H1 (cell line): ENCODE measurements at regions not wholly inside any gene's neighbourhood (a gene's known extent, or its start where the extent isn't known, plus 50 kb on each side); places are given as distances from the start of the nearest gene placed in this dataset.

Source experiments
- CTCF ChIA-PET: fragments of 300-600 bp; sonication (Branson Sonifier 250); formaldehyde crosslinking; loops from one replicate; lab custom pipeline; 2021; ENCODE audit not compliant: partially characterized antibody; lab: Charles Lee
- POLR2A ChIA-PET: fragments of 300-600 bp; sonication (Branson Sonifier 250); formaldehyde crosslinking; loops from one replicate; lab custom pipeline; 2021; ENCODE audit warnings: inconsistent platforms; ENCODE audit not compliant: partially characterized antibody; lab: Charles Lee
- DNase-seq, 2 experiments: peaks; one replicate each; pipeline versions ENCODE4 v3.0.0 to v3.0.0-alpha.2; 2010 to 2022; ENCODE audit warnings: low spot score in 2 of 2, low read depth in 1 of 2, mixed read lengths in 1 of 2
- FAIRE-seq: peaks from 2 replicates; lab custom pipeline; 2011; peaks lifted over from hg19 to GRCh38; lab: Jason Lieb, UNC
- H2AFZ ChIP-seq: 2 replicates; pipeline ENCODE4 v1.8.1; 2012; ENCODE audit warnings: low read length, inconsistent platforms
- H2AK5ac ChIP-seq: 2 replicates; pipeline ENCODE4 v1.6.1; 2013; ENCODE audit warnings: low read depth, low read length
- H2BK120ac ChIP-seq: replicated peaks from 2 replicates; pipeline ENCODE3; 2013; ENCODE audit warnings: low read depth, low read length, inconsistent platforms
- H2BK12ac ChIP-seq: 2 replicates; pipeline ENCODE4 v1.6.1; 2013; ENCODE audit warnings: low read depth, low read length
- H2BK15ac ChIP-seq: 2 replicates; pipeline ENCODE4 v1.6.1; 2013; ENCODE audit warnings: low read length
- H2BK20ac ChIP-seq: 2 replicates; pipeline ENCODE4 v1.6.1; 2013; ENCODE audit warnings: low read length
- H2BK5ac ChIP-seq: 2 replicates; pipeline ENCODE4 v1.6.1; 2013; ENCODE audit warnings: low read depth, low read length
- H3K14ac ChIP-seq: 2 replicates; pipeline ENCODE4 v1.6.1; 2013; ENCODE audit warnings: inconsistent platforms; ENCODE audit not compliant: insufficient read length
- H3K18ac ChIP-seq: 2 replicates; pipeline ENCODE4 v1.6.1; 2013; ENCODE audit warnings: low read length; ENCODE audit errors: extremely low read depth
- H3K23ac ChIP-seq: 2 replicates; pipeline ENCODE4 v1.6.1; 2013; ENCODE audit warnings: inconsistent platforms; ENCODE audit not compliant: insufficient read length
- H3K23me2 ChIP-seq: 2 replicates; pipeline ENCODE4 v1.6.1; 2013; ENCODE audit warnings: low read depth, low read length
- H3K27ac ChIP-seq: 2 replicates; pipeline ENCODE4 v1.6.1; 2011; ENCODE audit warnings: low read depth, low read length, inconsistent platforms
- H3K27me3 ChIP-seq, 4 experiments: replicated peaks in 1 of 4; 1 replicate in 1 of 4; 2 replicates in 3 of 4; pipeline versions ENCODE4 v1.6.1 to v1.8.1; 2011 to 2013; ENCODE audit warnings: low read length in 3 of 4, mild to moderate bottlenecking in 3 of 4, inconsistent platforms in 2 of 4, mixed read lengths in 2 of 4, moderate library complexity in 1 of 4; ENCODE audit not compliant: control insufficient read depth in 3 of 4, insufficient read depth in 3 of 4; ENCODE audit errors: extremely low read depth in 1 of 4
- H3K36me3 ChIP-seq, 4 experiments: 2 replicates each; pipeline versions ENCODE4 v1.6.1 to v1.8.1; 2011 to 2013; ENCODE audit warnings: mild to moderate bottlenecking in 4 of 4, low read length in 3 of 4, moderate library complexity in 2 of 4, control low read depth in 1 of 4, inconsistent platforms in 1 of 4; ENCODE audit not compliant: insufficient read depth in 4 of 4, control insufficient read depth in 2 of 4
- H3K4ac ChIP-seq: replicated peaks from 2 replicates; pipeline ENCODE3; 2013; ENCODE audit warnings: low read length, low read depth, mixed read lengths, inconsistent platforms; ENCODE audit not compliant: insufficient read length
- H3K4me1 ChIP-seq, 4 experiments: replicated peaks in 1 of 4; 1 replicate in 1 of 4; 2 replicates in 3 of 4; pipeline versions ENCODE4 v1.6.1 to v1.8.1; 2011 to 2013; ENCODE audit warnings: low read length in 3 of 4, inconsistent platforms in 2 of 4, mixed read lengths in 1 of 4; ENCODE audit not compliant: insufficient read depth in 4 of 4, control insufficient read depth in 3 of 4
- H3K4me2 ChIP-seq, 2 experiments: 2 replicates each; pipeline versions ENCODE4 v1.6.1 to v1.8.1; 2011 to 2013; ENCODE audit warnings: low read depth in 2 of 2, low read length in 2 of 2, control low read depth in 1 of 2, inconsistent platforms in 1 of 2, mild to moderate bottlenecking in 1 of 2; ENCODE audit not compliant: insufficient read depth in 1 of 2
- H3K4me3 ChIP-seq, 4 experiments: fragments of 200-600, 300-600 bp in 1 of 4; sonication (generic), shearing (Covaris generic), sonication (Bioruptor Twin) in 1 of 4; 2 replicates each; pipeline versions ENCODE4 v1.5.1 to v1.8.1; 2011 to 2016; ENCODE audit warnings: low read length in 4 of 4, low read depth in 3 of 4, control low read depth in 2 of 4, inconsistent platforms in 2 of 4, mild to moderate bottlenecking in 2 of 4, mixed read lengths in 1 of 4, moderate library complexity in 1 of 4; ENCODE audit not compliant: insufficient read depth in 2 of 4; ENCODE audit errors: extremely low read depth in 1 of 4
- H3K56ac ChIP-seq: replicated peaks from 2 replicates; pipeline ENCODE3; 2013; ENCODE audit warnings: low read depth, mild to moderate bottlenecking, mixed read lengths, low read length, inconsistent platforms; ENCODE audit not compliant: insufficient read length
- H3K79me1 ChIP-seq: 2 replicates; pipeline ENCODE4 v1.6.1; 2013; ENCODE audit warnings: low read depth, low read length, control low read depth
- H3K79me2 ChIP-seq, 2 experiments: 2 replicates each; pipeline versions ENCODE4 v1.6.1 to v1.8.1; 2012 to 2013; ENCODE audit warnings: low read length in 2 of 2, mild to moderate bottlenecking in 2 of 2, inconsistent platforms in 1 of 2; ENCODE audit not compliant: insufficient read depth in 2 of 2, control insufficient read depth in 1 of 2
- H3K9ac ChIP-seq, 4 experiments: replicated peaks in 1 of 4; 1 replicate in 1 of 4; 2 replicates in 3 of 4; pipeline versions ENCODE4 v1.6.1 to v1.8.1; 2011 to 2013; ENCODE audit warnings: low read depth in 3 of 4, low read length in 3 of 4, control low read depth in 2 of 4, mild to moderate bottlenecking in 2 of 4, moderate library complexity in 2 of 4, inconsistent platforms in 1 of 4; ENCODE audit errors: extremely low read depth in 1 of 4
- H3K9me3 ChIP-seq, 2 experiments: 2 replicates each; pipeline versions ENCODE4 v1.6.1 to v1.8.1; 2012 to 2013; ENCODE audit warnings: mild to moderate bottlenecking in 2 of 2, moderate library complexity in 2 of 2, control low read depth in 1 of 2, inconsistent platforms in 1 of 2, low read depth in 1 of 2, low read length in 1 of 2, mixed read lengths in 1 of 2; ENCODE audit not compliant: insufficient read depth in 2 of 2
- H4K20me1 ChIP-seq, 2 experiments: replicated peaks in 1 of 2; 2 replicates each; pipeline versions ENCODE3 to v1.8.1; 2011 to 2013; ENCODE audit warnings: inconsistent platforms in 2 of 2, low read length in 2 of 2, mild to moderate bottlenecking in 1 of 2; ENCODE audit not compliant: insufficient read depth in 2 of 2, control insufficient read depth in 1 of 2
- H4K5ac ChIP-seq: 2 replicates; pipeline ENCODE4 v1.6.1; 2013; ENCODE audit warnings: low read length, low read depth, mixed read lengths, inconsistent platforms; ENCODE audit not compliant: insufficient read length
- H4K8ac ChIP-seq: 2 replicates; pipeline ENCODE4 v1.8.0; 2013; ENCODE audit warnings: mild to moderate bottlenecking, moderate library complexity, low read length, inconsistent platforms; ENCODE audit not compliant: insufficient read depth; ENCODE audit errors: extremely low read depth
- H4K91ac ChIP-seq: replicated peaks from 2 replicates; pipeline ENCODE3; 2013; ENCODE audit warnings: low read length, mixed read lengths, inconsistent platforms; ENCODE audit not compliant: insufficient read length
- CBX5 ChIP-seq: fragments of 300-800, 300-1000 bp; sonication (generic); IDR thresholded peaks from 2 replicates; pipeline ENCODE4 v1.7.1; 2016; ENCODE audit warnings: antibody characterized with exemption, low read length, low read depth
- CHD1 ChIP-seq: IDR thresholded peaks from 2 replicates; pipeline ENCODE4 v1.6.1; 2012; ENCODE audit warnings: low read depth, low read length, improper control_type of control experiment
- JUN ChIP-seq: IDR thresholded peaks from 2 replicates; pipeline ENCODE4 v1.6.1; 2011; ENCODE audit warnings: low read depth, mild to moderate bottlenecking, improper control_type of control experiment, low read length
- JUND ChIP-seq: IDR thresholded peaks from 2 replicates; pipeline ENCODE4 v1.6.1; 2011; ENCODE audit warnings: mild to moderate bottlenecking, improper control_type of control experiment, low read length
- NANOG ChIP-seq: IDR thresholded peaks from 2 replicates; pipeline ENCODE4 v1.6.1; 2011; ENCODE audit warnings: low read length, low read depth, mild to moderate bottlenecking, inconsistent platforms; ENCODE audit not compliant: insufficient read depth, poor library complexity, severe bottlenecking
- SAP30 ChIP-seq: fragments of 300-600 bp; sonication (generic); IDR thresholded peaks from 2 replicates; pipeline ENCODE4 v1.7.1; 2012; ENCODE audit warnings: low read length, moderate library complexity, mild to moderate bottlenecking, inconsistent platforms; ENCODE audit not compliant: insufficient read depth, insufficient replicate concordance
- SIX5 ChIP-seq: IDR thresholded peaks from 2 replicates; pipeline ENCODE4 v1.6.1; 2011; ENCODE audit warnings: mild to moderate bottlenecking, low read depth, low read length
- SP4 ChIP-seq: IDR thresholded peaks from 2 replicates; pipeline ENCODE4 v1.6.1; 2012; ENCODE audit warnings: low read length, inconsistent platforms
- TCF12 ChIP-seq: IDR thresholded peaks from 2 replicates; pipeline ENCODE4 v1.6.1; 2011; ENCODE audit warnings: low read depth, mild to moderate bottlenecking, low read length
- ZNF274 ChIP-seq: IDR thresholded peaks from 2 replicates; pipeline ENCODE4 v1.7.0; 2012; ENCODE audit warnings: low read length, borderline replicate concordance; ENCODE audit errors: extremely low read depth
- WGBS, 2 experiments: shearing (Covaris generic) in 1 of 2; methylation state at CpG; one replicate each; pipeline versions ENCODE4 v1.1.6 to v1.1.7; 2013 to 2015; ENCODE audit warnings: low lambda C conversion rate in 2 of 2, mixed read lengths in 2 of 2, inconsistent platforms in 1 of 2, low coverage in 1 of 2, missing lambda C conversion rate in 1 of 2; ENCODE audit not compliant: insufficient replicate concordance in 2 of 2, insufficient coverage in 1 of 2, insufficient read length in 1 of 2; ENCODE audit errors: extremely low coverage in 1 of 2, missing lambda C conversion rate in 1 of 2; 5-methylcytosine and 5-hydroxymethylcytosine counted together

GRCh38 chr6:105757512-105758200 is 328.5 kb upstream of the PRDM1 start:
- ChIA-PET POLR2A (no interaction called here), CTCF (no interaction called here)
- Histone ChIP-seq H3K79me2 (no peaks in the 10 kb centered on the region), H4K20me1 (no peaks in the 10 kb centered on the region), H2BK12ac (no peak overlapping the region), H3K36me3 (no peaks in the 10 kb centered on the region), H2BK15ac (no peak overlapping the region), H3K14ac (no peak overlapping the region), H3K9ac (no peak overlapping the region), H2BK20ac (no peak overlapping the region), H3K4ac (no peak overlapping the region), H3K9me3 (peaks cover 2 to 7% of the 10 kb centered on the region in 2 experiments; a peak in 1 of 4 replicates), H3K18ac (no peak overlapping the region), H3K56ac (no peak overlapping the region), H3K4me3 (no peak overlapping the region), H3K4me2 (no peak overlapping the region), H3K23ac (no peak overlapping the region), H2AFZ (no peak overlapping the region), H4K8ac (no peak overlapping the region), H3K79me1 (no peaks in the 10 kb centered on the region), H4K91ac (no peak overlapping the region), H3K23me2 (no peaks in the 10 kb centered on the region), H2BK5ac (no peak overlapping the region), H3K27me3 (no peaks in the 10 kb centered on the region), H2BK120ac (no peak overlapping the region), H3K4me1 (peaks cover 0 to 7% (median 2%) of the 10 kb centered on the region in 4 experiments; a peak in 2 of 7 replicates), H2AK5ac (no peak overlapping the region), H3K27ac (no peak overlapping the region), H4K5ac (no peak overlapping the region)
- no peak for DNase-seq
- FAIRE-seq = no peak
- no peak for TF ChIP-seq SIX5
- no peak for TF ChIP-seq ZNF274
- no peak for TF ChIP-seq JUND
- TF ChIP-seq TCF12 = no peak
- no peak for TF ChIP-seq JUN
- TF ChIP-seq SP4 = no peak
- TF ChIP-seq CHD1 = no peak
- TF ChIP-seq NANOG = no peak
- TF ChIP-seq SAP30 = no peak
- TF ChIP-seq CBX5 = no peak
- WGBS, 2 experiments = 90% methylated on average over 5 of the region's 5 CpGs; no CpG with 5 or more reads in 1 of the 2 experiments
